Trophoblast cell (in vitro differentiated cells and primary cell): ENCODE measurements at regions not wholly inside any gene's neighbourhood (a gene's known extent, or its start where the extent isn't known, plus 50 kb on each side); places are given as distances from the start of the nearest gene placed in this dataset.

Experiments used
- DNase-seq, 2 donors: peaks; one replicate each; pipeline ENCODE4 v3.0.0-alpha.2; 2016
- H2AFZ ChIP-seq: 2 replicates; pipeline ENCODE4 v1.6.1; 2013; ENCODE audit warnings: low read length, moderate library complexity, mild to moderate bottlenecking; ENCODE audit not compliant: insufficient read depth, poor library complexity
- H2AK5ac ChIP-seq: 2 replicates; pipeline ENCODE4 v1.6.1; 2013; ENCODE audit warnings: mild to moderate bottlenecking, low read length
- H2BK120ac ChIP-seq: 2 replicates; pipeline ENCODE4 v1.6.1; 2013; ENCODE audit warnings: low read length, mild to moderate bottlenecking, moderate library complexity; ENCODE audit not compliant: insufficient read depth, poor library complexity
- H2BK12ac ChIP-seq: 2 replicates; pipeline ENCODE4 v1.6.1; 2013; ENCODE audit warnings: mild to moderate bottlenecking, low read length, moderate library complexity
- H2BK5ac ChIP-seq: 2 replicates; pipeline ENCODE4 v1.6.1; 2013; ENCODE audit warnings: low read length, low read depth, moderate library complexity, mild to moderate bottlenecking; ENCODE audit not compliant: poor library complexity
- H3K14ac ChIP-seq: 2 replicates; pipeline ENCODE4 v1.6.1; 2013; ENCODE audit warnings: mild to moderate bottlenecking, low read length
- H3K18ac ChIP-seq: 2 replicates; pipeline ENCODE4 v1.6.1; 2013; ENCODE audit warnings: mild to moderate bottlenecking, low read length
- H3K23ac ChIP-seq: 2 replicates; pipeline ENCODE4 v1.6.1; 2013; ENCODE audit warnings: low read length
- H3K27ac ChIP-seq: 2 replicates; pipeline ENCODE4 v1.5.1; 2013; ENCODE audit warnings: low read depth, mild to moderate bottlenecking, inconsistent platforms, low read length, moderate library complexity
- H3K27me3 ChIP-seq: 2 replicates; pipeline ENCODE4 v1.6.1; 2013; ENCODE audit warnings: inconsistent platforms, mild to moderate bottlenecking, low read length, moderate library complexity; ENCODE audit not compliant: insufficient read depth
- H3K36me3 ChIP-seq, 2 experiments: 1 replicate in 1 of 2; 2 replicates in 1 of 2; pipeline ENCODE4 v1.6.1; 2013; ENCODE audit warnings: low read length in 2 of 2, mild to moderate bottlenecking in 2 of 2, moderate library complexity in 1 of 2; ENCODE audit not compliant: insufficient read depth in 2 of 2, control insufficient read depth in 1 of 2
- H3K4ac ChIP-seq: 2 replicates; pipeline ENCODE4 v1.6.1; 2013; ENCODE audit warnings: low read depth, mild to moderate bottlenecking, low read length, moderate library complexity
- H3K4me1 ChIP-seq, 2 experiments: 1 replicate in 1 of 2; 2 replicates in 1 of 2; pipeline ENCODE4 v1.6.1; 2013; ENCODE audit warnings: low read length in 2 of 2, mild to moderate bottlenecking in 2 of 2, moderate library complexity in 1 of 2; ENCODE audit not compliant: insufficient read depth in 2 of 2, control insufficient read depth in 1 of 2
- H3K4me2 ChIP-seq: 2 replicates; pipeline ENCODE4 v1.6.1; 2013; ENCODE audit warnings: inconsistent platforms, mild to moderate bottlenecking, low read length, moderate library complexity
- H3K4me3 ChIP-seq: 2 replicates; pipeline ENCODE4 v1.5.1; 2013; ENCODE audit warnings: mild to moderate bottlenecking, low read depth, low read length, inconsistent platforms
- H3K79me1 ChIP-seq: one replicate; pipeline ENCODE4 v1.6.1; 2013; ENCODE audit warnings: low read length
- H3K79me2 ChIP-seq: 2 replicates; pipeline ENCODE4 v1.6.1; 2013; ENCODE audit warnings: low read length, mild to moderate bottlenecking; ENCODE audit not compliant: control insufficient read depth, insufficient read depth, poor library complexity
- H3K9ac ChIP-seq: 2 replicates; pipeline ENCODE4 v1.6.1; 2013; ENCODE audit warnings: mild to moderate bottlenecking, low read length
- H3K9me3 ChIP-seq: 2 replicates; pipeline ENCODE4 v1.6.1; 2013; ENCODE audit warnings: low read depth, mild to moderate bottlenecking, control low read depth, inconsistent platforms, low read length; ENCODE audit not compliant: insufficient read depth
- H4K12ac ChIP-seq: 2 replicates; pipeline ENCODE4 v1.6.1; 2013; ENCODE audit warnings: low read depth, mild to moderate bottlenecking, low read length, moderate library complexity
- H4K8ac ChIP-seq: 2 replicates; pipeline ENCODE4 v1.6.1; 2013; ENCODE audit warnings: low read depth, mild to moderate bottlenecking, low read length, moderate library complexity
- H4K91ac ChIP-seq: one replicate; pipeline ENCODE4 v1.6.1; 2013; ENCODE audit warnings: low read depth, mild to moderate bottlenecking, low read length, moderate library complexity
- WGBS: extraction: QIAGEN DNeasy Blood & Tissue Kit; methylation state at CpG from one replicate; pipeline ENCODE4 v1.1.7; 2013; ENCODE audit warnings: missing lambda C conversion rate; ENCODE audit not compliant: insufficient read length, insufficient coverage; ENCODE audit errors: extremely low coverage; 5-methylcytosine and 5-hydroxymethylcytosine counted together

DNA sequence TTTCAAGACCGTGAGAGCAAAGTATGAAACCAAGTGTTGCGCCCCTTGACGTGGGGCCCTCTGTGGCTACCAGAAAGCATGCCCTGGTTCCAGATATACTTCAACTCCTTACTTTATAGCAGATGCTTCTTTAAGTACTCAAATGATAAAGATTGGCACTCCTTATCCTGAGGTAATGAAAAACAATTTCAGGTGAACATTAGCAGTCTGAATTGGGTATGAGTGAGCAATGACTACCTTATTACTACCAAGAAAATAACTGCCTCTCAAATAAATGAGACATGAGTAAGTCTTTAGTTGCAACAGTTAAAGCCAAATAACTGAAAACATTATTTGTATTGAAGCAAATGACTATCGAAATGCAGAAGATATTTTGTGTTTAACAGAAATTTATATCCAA, 408.7 kb downstream of the MMUT start:
- no peak overlapping the region for H4K12ac ChIP-seq
- H4K91ac ChIP-seq = no peak overlapping the region
- no peaks in the 10 kb centered on the region for H3K4me1 ChIP-seq
- no peak overlapping the region for H2BK5ac ChIP-seq
- H3K79me1 ChIP-seq = no peaks in the 10 kb centered on the region
- no peak overlapping the region for H2BK120ac ChIP-seq
- no peak overlapping the region for H3K4me2 ChIP-seq
- H3K4me3 ChIP-seq = no peak overlapping the region
- no peak overlapping the region for H2BK12ac ChIP-seq
- H3K23ac ChIP-seq = no peak overlapping the region
- no peak overlapping the region for H3K18ac ChIP-seq
- no peaks in the 10 kb centered on the region for H3K79me2 ChIP-seq
- H3K36me3 ChIP-seq = no peaks in the 10 kb centered on the region
- DNase-seq = no peak
- no peak overlapping the region for H2AK5ac ChIP-seq
- no peak overlapping the region for H3K9ac ChIP-seq
- H3K4ac ChIP-seq = no peak overlapping the region
- no peak overlapping the region for H3K14ac ChIP-seq
- H3K27me3 ChIP-seq = no peaks in the 10 kb centered on the region
- H2AFZ ChIP-seq = no peak overlapping the region
- H3K27ac ChIP-seq = no peak overlapping the region
- H4K8ac ChIP-seq = no peak overlapping the region
- WGBS = no CpG with 5 or more reads among the region's 4 CpGs
- H3K9me3 ChIP-seq = no peaks in the 10 kb centered on the region

DNA sequence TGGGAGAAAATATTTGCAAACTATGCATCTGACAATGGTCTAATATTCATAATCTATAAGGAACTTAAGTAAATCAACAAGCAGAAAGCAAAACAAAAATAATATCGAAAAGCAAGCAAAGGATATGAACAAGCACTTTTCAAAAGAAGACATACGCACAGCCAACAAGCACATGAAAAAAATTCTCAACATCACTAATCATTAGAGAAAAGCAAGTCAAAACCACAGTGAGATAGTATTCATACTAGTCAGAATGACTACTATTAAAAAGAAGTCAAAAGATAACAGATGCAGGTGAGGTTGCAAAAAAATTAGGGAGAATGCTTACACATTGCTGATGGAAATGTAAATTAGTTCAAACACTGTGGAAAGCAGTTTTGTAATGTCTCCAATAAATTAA, 410.2 kb downstream of the MMUT start:
- no peaks in the 10 kb centered on the region for H3K79me1 ChIP-seq
- no peak overlapping the region for H4K12ac ChIP-seq
- H3K4me1 ChIP-seq = no peaks in the 10 kb centered on the region
- no peaks in the 10 kb centered on the region for H3K27me3 ChIP-seq
- no peak overlapping the region for H4K91ac ChIP-seq
- no peak overlapping the region for H3K4me2 ChIP-seq
- H3K27ac ChIP-seq = no peak overlapping the region
- no peak overlapping the region for H3K9ac ChIP-seq
- H2AK5ac ChIP-seq = no peak overlapping the region
- no peak overlapping the region for H3K18ac ChIP-seq
- no peak overlapping the region for H3K4me3 ChIP-seq
- H2BK120ac ChIP-seq = no peak overlapping the region
- H2AFZ ChIP-seq = no peak overlapping the region
- H3K79me2 ChIP-seq = no peaks in the 10 kb centered on the region
- no peak overlapping the region for H2BK12ac ChIP-seq
- no CpG with 5 or more reads among the region's 2 CpGs for WGBS
- no peaks in the 10 kb centered on the region for H3K36me3 ChIP-seq
- no peak overlapping the region for H4K8ac ChIP-seq
- DNase-seq = no peak
- no peak overlapping the region for H3K23ac ChIP-seq
- no peak overlapping the region for H3K4ac ChIP-seq
- no peak overlapping the region for H2BK5ac ChIP-seq
- no peak overlapping the region for H3K14ac ChIP-seq
- no peaks in the 10 kb centered on the region for H3K9me3 ChIP-seq

DNA sequence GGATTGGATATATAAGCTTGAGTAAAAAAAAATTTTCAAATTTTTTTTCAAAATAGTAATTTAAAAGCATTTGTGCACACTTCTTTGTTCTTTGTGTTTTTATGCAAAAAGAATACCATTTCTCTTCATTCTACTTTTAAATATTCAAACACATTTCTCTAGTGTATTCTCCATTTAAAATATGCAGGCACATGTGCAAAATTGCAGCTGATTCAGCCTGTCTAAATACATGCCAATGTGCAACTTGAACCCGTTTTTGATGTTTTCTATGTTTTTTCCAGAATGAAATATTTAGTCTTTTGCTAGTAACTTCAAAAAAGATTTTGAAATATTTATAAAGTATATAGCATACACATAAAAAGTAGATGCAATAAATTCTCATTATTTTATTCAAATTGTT, 411.8 kb downstream of the MMUT start:
- DNase-seq = no peak
- Histone ChIP-seq H3K23ac (no peak overlapping the region), H4K91ac (no peak overlapping the region), H4K12ac (no peak overlapping the region), H3K4me2 (no peak overlapping the region), H3K14ac (no peak overlapping the region), H2BK12ac (no peak overlapping the region), H2AFZ (no peak overlapping the region), H3K4ac (no peak overlapping the region), H3K79me2 (no peaks in the 10 kb centered on the region), H3K27me3 (no peaks in the 10 kb centered on the region), H3K9me3 (no peaks in the 10 kb centered on the region), H2BK120ac (no peak overlapping the region), H4K8ac (no peak overlapping the region), H3K9ac (no peak overlapping the region), H2AK5ac (no peak overlapping the region), H3K4me3 (no peak overlapping the region), H3K79me1 (no peaks in the 10 kb centered on the region), H3K27ac (no peak overlapping the region), H3K36me3 (no peaks in the 10 kb centered on the region), H3K18ac (no peak overlapping the region), H3K4me1 (no peaks in the 10 kb centered on the region), H2BK5ac (no peak overlapping the region)
- WGBS = no CpG with 5 or more reads among the region's 1 CpG

DNA sequence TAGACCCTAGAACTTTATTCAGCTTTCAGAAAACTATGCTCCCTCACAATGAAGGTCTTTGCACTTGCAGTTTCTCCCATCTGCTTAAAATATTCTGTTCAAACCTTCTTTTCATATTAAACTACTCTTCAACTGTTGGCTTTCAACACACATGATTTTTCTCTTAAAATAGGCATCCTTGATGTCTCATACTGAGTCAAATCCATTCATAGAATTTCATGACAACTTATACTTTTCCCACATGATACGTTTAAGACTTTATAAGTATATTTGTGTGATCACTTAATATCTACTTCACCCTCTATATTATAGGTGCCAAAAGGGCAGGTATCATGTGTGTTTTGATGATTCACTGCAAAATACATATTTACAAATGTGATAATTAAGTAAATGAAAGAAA, 412.5 kb downstream of the MMUT start:
- H4K12ac ChIP-seq = no peak overlapping the region
- no peak overlapping the region for H3K9ac ChIP-seq
- no peak overlapping the region for H3K4ac ChIP-seq
- H2BK5ac ChIP-seq = no peak overlapping the region
- H4K91ac ChIP-seq = no peak overlapping the region
- H3K4me3 ChIP-seq = no peak overlapping the region
- no peaks in the 10 kb centered on the region for H3K36me3 ChIP-seq
- no peak overlapping the region for H3K18ac ChIP-seq
- no peak overlapping the region for H4K8ac ChIP-seq
- H3K4me2 ChIP-seq = no peak overlapping the region
- no peak overlapping the region for H2BK120ac ChIP-seq
- no peak overlapping the region for H2AK5ac ChIP-seq
- no peak overlapping the region for H3K23ac ChIP-seq
- no peak overlapping the region for H3K14ac ChIP-seq
- no peaks in the 10 kb centered on the region for H3K9me3 ChIP-seq
- H3K79me2 ChIP-seq = no peaks in the 10 kb centered on the region
- no peak overlapping the region for H3K27ac ChIP-seq
- no peak overlapping the region for H2BK12ac ChIP-seq
- no peaks in the 10 kb centered on the region for H3K27me3 ChIP-seq
- WGBS = no CpG with 5 or more reads among the region's 1 CpG
- no peak overlapping the region for H2AFZ ChIP-seq
- H3K79me1 ChIP-seq = no peaks in the 10 kb centered on the region
- no peak for DNase-seq
- H3K4me1 ChIP-seq = no peaks in the 10 kb centered on the region
